Mammary epithelial cell (primary cell): ENCODE measurements at regions not wholly inside any gene's neighbourhood (a gene's known extent, or its start where the extent isn't known, plus 50 kb on each side); places are given as distances from the start of the nearest gene placed in this dataset.

Source experiments
- EZH2 ChIP-seq: IDR thresholded peaks from 2 replicates; pipeline ENCODE4 v1.6.1; 2012; ENCODE audit warnings: low read length, inconsistent platforms, borderline replicate concordance
- TF ChIP-seq, protein P1 (sequence below), 2 donors: IDR thresholded peaks in 1 of 2; conservative IDR thresholded peaks in 1 of 2; 2 replicates each; pipeline ENCODE4 v1.5.1; 2011 to 2012; ENCODE audit warnings: inconsistent platforms in 2 of 2, low read length in 2 of 2, mild to moderate bottlenecking in 2 of 2, control low read depth in 1 of 2, low read depth in 1 of 2; ENCODE audit not compliant: insufficient read depth in 1 of 2; ENCODE audit errors: extremely low read depth in 1 of 2

DNA sequence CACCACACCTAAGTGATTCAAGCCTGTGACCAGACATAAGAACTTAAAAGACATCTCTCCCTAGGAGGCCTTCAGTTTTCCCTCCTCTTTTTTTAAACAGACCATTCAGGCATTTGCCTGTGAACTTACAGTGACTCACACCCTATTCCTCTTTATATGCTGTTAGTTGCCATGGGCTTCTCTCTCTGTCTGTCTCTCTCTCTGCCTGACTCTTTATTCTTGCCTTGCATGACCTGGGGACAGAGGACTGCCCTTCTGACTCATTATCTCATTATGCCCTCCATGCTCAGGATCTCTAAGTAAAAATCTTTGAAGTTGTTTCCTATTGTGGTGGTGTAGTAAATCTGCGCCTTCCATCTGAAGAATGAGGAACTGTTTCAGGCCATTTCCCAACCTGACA lies 442.2 kb upstream of the MAN1A1 start:
- TF ChIP-seq, protein P1, sequence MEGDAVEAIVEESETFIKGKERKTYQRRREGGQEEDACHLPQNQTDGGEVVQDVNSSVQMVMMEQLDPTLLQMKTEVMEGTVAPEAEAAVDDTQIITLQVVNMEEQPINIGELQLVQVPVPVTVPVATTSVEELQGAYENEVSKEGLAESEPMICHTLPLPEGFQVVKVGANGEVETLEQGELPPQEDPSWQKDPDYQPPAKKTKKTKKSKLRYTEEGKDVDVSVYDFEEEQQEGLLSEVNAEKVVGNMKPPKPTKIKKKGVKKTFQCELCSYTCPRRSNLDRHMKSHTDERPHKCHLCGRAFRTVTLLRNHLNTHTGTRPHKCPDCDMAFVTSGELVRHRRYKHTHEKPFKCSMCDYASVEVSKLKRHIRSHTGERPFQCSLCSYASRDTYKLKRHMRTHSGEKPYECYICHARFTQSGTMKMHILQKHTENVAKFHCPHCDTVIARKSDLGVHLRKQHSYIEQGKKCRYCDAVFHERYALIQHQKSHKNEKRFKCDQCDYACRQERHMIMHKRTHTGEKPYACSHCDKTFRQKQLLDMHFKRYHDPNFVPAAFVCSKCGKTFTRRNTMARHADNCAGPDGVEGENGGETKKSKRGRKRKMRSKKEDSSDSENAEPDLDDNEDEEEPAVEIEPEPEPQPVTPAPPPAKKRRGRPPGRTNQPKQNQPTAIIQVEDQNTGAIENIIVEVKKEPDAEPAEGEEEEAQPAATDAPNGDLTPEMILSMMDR (conservative IDR thresholded peaks at IDR 0.05 in 1 of 2, IDR thresholded peaks at IDR 0.05 in 1 of 2; ENCODE audit: extremely low read depth in 1 of 2, insufficient read depth in 1 of 2, low read depth in 1 of 2, low read length in 2 of 2): no peak
- TF ChIP-seq EZH2: no peak
